Immature natural killer cell (primary cell): ENCODE measurements at regions not wholly inside any gene's neighbourhood (a gene's known extent, or its start where the extent isn't known, plus 50 kb on each side); places are given as distances from the start of the nearest gene placed in this dataset.

Experiments
- DNase-seq, 3 donors: peaks; one replicate each; pipeline ENCODE4 v3.0.0; 2022; ENCODE audit warnings: mixed read lengths in 1 of 3
- H3K27ac Mint-ChIP-seq, 6 donors: one replicate each; pipeline ENCODE4 v1.8.0; 2020; ENCODE audit warnings: mixed read lengths in 6 of 6, mild to moderate bottlenecking in 5 of 6, inconsistent platforms in 4 of 6, moderate library complexity in 3 of 6
- H3K27me3 Mint-ChIP-seq, 3 donors: one replicate each; pipeline ENCODE4 v1.8.0; 2020 to 2021; ENCODE audit warnings: low read depth in 3 of 3, mild to moderate bottlenecking in 3 of 3, mixed read lengths in 3 of 3, moderate library complexity in 3 of 3, inconsistent platforms in 1 of 3
- H3K36me3 Mint-ChIP-seq, 3 donors: one replicate each; pipeline ENCODE4 v1.8.0; 2020; ENCODE audit warnings: mixed read lengths in 3 of 3, inconsistent platforms in 2 of 3, mild to moderate bottlenecking in 2 of 3
- H3K4me1 Mint-ChIP-seq, 2 donors: one replicate each; pipeline ENCODE4 v1.8.0; 2020; ENCODE audit warnings: inconsistent platforms in 2 of 2, mild to moderate bottlenecking in 2 of 2, mixed read lengths in 2 of 2, moderate library complexity in 1 of 2
- H3K4me3 Mint-ChIP-seq, 5 donors: one replicate each; pipeline ENCODE4 v1.8.0; 2020; ENCODE audit warnings: mild to moderate bottlenecking in 5 of 5, mixed read lengths in 5 of 5, inconsistent platforms in 3 of 5, moderate library complexity in 3 of 5
- H3K9me3 Mint-ChIP-seq, 6 donors: one replicate each; pipeline ENCODE4 v1.8.0; 2020; ENCODE audit warnings: mild to moderate bottlenecking in 6 of 6, mixed read lengths in 6 of 6, inconsistent platforms in 4 of 6, moderate library complexity in 3 of 6

- no peaks in the 10 kb centered on the region for H3K9me3 Mint-ChIP-seq
- peaks cover 0 to 4% (median 0%) of the 10 kb centered on the region in 3 donors for H3K36me3 Mint-ChIP-seq
- H3K4me1 Mint-ChIP-seq: no peaks in the 10 kb centered on the region
- no peak for DNase-seq
- H3K27ac Mint-ChIP-seq: no peak overlapping the region
- peaks cover 0 to 3% (median 2%) of the 10 kb centered on the region in 3 donors for H3K27me3 Mint-ChIP-seq
- H3K4me3 Mint-ChIP-seq: no peak overlapping the region
Observed at GRCh38 chr15:62833646-62834045, 208.9 kb upstream of the TPM1 start.

- no peak for DNase-seq
- H3K36me3 Mint-ChIP-seq: peaks cover 0 to 4% (median 0%) of the 10 kb centered on the region in 3 donors
- peaks cover 0 to 2% (median 1%) of the 10 kb centered on the region in 3 donors for H3K27me3 Mint-ChIP-seq
- H3K9me3 Mint-ChIP-seq: no peaks in the 10 kb centered on the region
- no peak overlapping the region for H3K27ac Mint-ChIP-seq
- no peak overlapping the region for H3K4me3 Mint-ChIP-seq
- no peaks in the 10 kb centered on the region for H3K4me1 Mint-ChIP-seq
Observed at GRCh38 chr15:62834686-62835329, 207.7 kb upstream of the TPM1 start.

- Mint-ChIP-seq H3K27me3 (peaks cover 0 to 2% (median 0%) of the 10 kb centered on the region in 3 donors), H3K36me3 (peaks cover 0 to 4% (median 0%) of the 10 kb centered on the region in 3 donors), H3K4me1 (no peaks in the 10 kb centered on the region)
Observed at GRCh38 chr15:62835351-62835750, 207.2 kb upstream of the TPM1 start.

GRCh38 chr15:62835762-62836161 is 206.8 kb upstream of the TPM1 start:
- no peaks in the 10 kb centered on the region for H3K4me1 Mint-ChIP-seq
- peaks cover 0 to 2% (median 0%) of the 10 kb centered on the region in 3 donors for H3K27me3 Mint-ChIP-seq
- peaks cover 0 to 4% (median 0%) of the 10 kb centered on the region in 3 donors for H3K36me3 Mint-ChIP-seq
- no peak overlapping the region for H3K4me3 Mint-ChIP-seq
- no peaks in the 10 kb centered on the region for H3K9me3 Mint-ChIP-seq
- DNase-seq: no peak
- no peak overlapping the region for H3K27ac Mint-ChIP-seq

More at GRCh38 chr15:62835351-62835750, 207.2 kb upstream of the TPM1 start:
- no peak overlapping the region for H3K4me3 Mint-ChIP-seq
- H3K27ac Mint-ChIP-seq: no peak overlapping the region
- no peaks in the 10 kb centered on the region for H3K9me3 Mint-ChIP-seq
- no peak for DNase-seq

- peaks cover 0 to 4% (median 0%) of the 10 kb centered on the region in 3 donors for H3K36me3 Mint-ChIP-seq
- H3K27me3 Mint-ChIP-seq: peaks cover 0 to 9% (median 6%) of the 10 kb centered on the region in 3 donors
- no peaks in the 10 kb centered on the region for H3K9me3 Mint-ChIP-seq
- DNase-seq: no peak
- H3K4me1 Mint-ChIP-seq: no peaks in the 10 kb centered on the region
- H3K4me3 Mint-ChIP-seq: no peak overlapping the region
- no peak overlapping the region for H3K27ac Mint-ChIP-seq
Observed at GRCh38 chr15:62840526-62841268, 201.8 kb upstream of the TPM1 start.

GRCh38 chr15:62841269-62841628 is 201.3 kb upstream of the TPM1 start:
- no peak overlapping the region for H3K4me3 Mint-ChIP-seq
- H3K27me3 Mint-ChIP-seq: peaks cover 0 to 13% (median 6%) of the 10 kb centered on the region in 3 donors
- H3K36me3 Mint-ChIP-seq: peaks cover 0 to 3% (median 0%) of the 10 kb centered on the region in 3 donors
- no peak for DNase-seq
- no peak overlapping the region for H3K27ac Mint-ChIP-seq
- H3K9me3 Mint-ChIP-seq: no peaks in the 10 kb centered on the region
- H3K4me1 Mint-ChIP-seq: no peaks in the 10 kb centered on the region

GRCh38 chr15:62841891-62842559 is 200.5 kb upstream of the TPM1 start:
- no peak for DNase-seq
- no peaks in the 10 kb centered on the region for H3K36me3 Mint-ChIP-seq
- no peak overlapping the region for H3K4me3 Mint-ChIP-seq
- H3K27me3 Mint-ChIP-seq: peaks cover 0 to 13% (median 6%) of the 10 kb centered on the region in 3 donors
- no peaks in the 10 kb centered on the region for H3K9me3 Mint-ChIP-seq
- H3K27ac Mint-ChIP-seq: peak overlapping the region in 1 of 6 donors; percentile 9
- H3K4me1 Mint-ChIP-seq: no peaks in the 10 kb centered on the region

- Mint-ChIP-seq H3K4me1 (no peaks in the 10 kb centered on the region), H3K27me3 (peaks cover 2 to 13% (median 4%) of the 10 kb centered on the region in 3 donors), H3K27ac (no peak overlapping the region), H3K4me3 (no peak overlapping the region), H3K9me3 (no peaks in the 10 kb centered on the region), H3K36me3 (no peaks in the 10 kb centered on the region)
- DNase-seq: no peak
Observed at GRCh38 chr15:62843311-62843710, 199.2 kb upstream of the TPM1 start.

GRCh38 chr15:62844564-62845240 is 197.8 kb upstream of the TPM1 start:
- Mint-ChIP-seq H3K4me3 (no peak overlapping the region), H3K27ac (no peak overlapping the region), H3K27me3 (peaks cover 4 to 13% (median 4%) of the 10 kb centered on the region in 3 donors), H3K4me1 (no peaks in the 10 kb centered on the region), H3K36me3 (no peaks in the 10 kb centered on the region), H3K9me3 (no peaks in the 10 kb centered on the region)
- no peak for DNase-seq

GRCh38 chr15:62845241-62846126 is 197.1 kb upstream of the TPM1 start:
- no peaks in the 10 kb centered on the region for H3K4me1 Mint-ChIP-seq
- H3K9me3 Mint-ChIP-seq: no peaks in the 10 kb centered on the region
- no peak overlapping the region for H3K27ac Mint-ChIP-seq
- H3K4me3 Mint-ChIP-seq: no peak overlapping the region
- no peaks in the 10 kb centered on the region for H3K36me3 Mint-ChIP-seq
- DNase-seq: no peak
- H3K27me3 Mint-ChIP-seq: peaks cover 4 to 13% (median 4%) of the 10 kb centered on the region in 3 donors

- peaks cover 2 to 13% (median 4%) of the 10 kb centered on the region in 3 donors for H3K27me3 Mint-ChIP-seq
- H3K9me3 Mint-ChIP-seq: no peaks in the 10 kb centered on the region
- no peaks in the 10 kb centered on the region for H3K4me1 Mint-ChIP-seq
- DNase-seq: no peak
- H3K36me3 Mint-ChIP-seq: no peaks in the 10 kb centered on the region
- no peak overlapping the region for H3K27ac Mint-ChIP-seq
- no peak overlapping the region for H3K4me3 Mint-ChIP-seq
Observed at GRCh38 chr15:62846131-62846804, 196.3 kb upstream of the TPM1 start.

GRCh38 chr15:62846805-62847495 is 195.6 kb upstream of the TPM1 start:
- H3K4me1 Mint-ChIP-seq: no peaks in the 10 kb centered on the region
- no peaks in the 10 kb centered on the region for H3K9me3 Mint-ChIP-seq
- H3K36me3 Mint-ChIP-seq: no peaks in the 10 kb centered on the region
- DNase-seq: no peak
- peaks cover 2 to 9% (median 4%) of the 10 kb centered on the region in 3 donors for H3K27me3 Mint-ChIP-seq
- H3K4me3 Mint-ChIP-seq: no peak overlapping the region
- no peak overlapping the region for H3K27ac Mint-ChIP-seq
